ENCODE measurements at regions not wholly inside any gene's neighbourhood (a gene's known extent, or its start where the extent isn't known, plus 50 kb on each side); places are given as distances from the start of the nearest gene placed in this dataset.
"Not testable (repeated sequence)": the region's sequence is repeated elsewhere in the genome, so short reads cannot be mapped to it uniquely, and the experiment has no call there.

- no peak for TF ChIP-seq CTCF (IDR thresholded peaks at IDR 0.05; ENCODE audit: low read depth, low read length)
- DNase-seq (ENCODE audit: low read depth in 2 of 2): no peak
- no peak overlapping the region for H3K4me3 ChIP-seq (replicated peaks in 1 of 2; ENCODE audit: low read depth in 2 of 2, low read length in 2 of 2)
Measured at GRCh38 chr6:15183979-15184378, 61.9 kb upstream of the JARID2 start.

GRCh38 chr6:15184441-15184861 lies 61.4 kb upstream of the JARID2 start:
- DNase-seq (ENCODE audit: low read depth in 2 of 2): no peak
- no peak for TF ChIP-seq CTCF (IDR thresholded peaks at IDR 0.05; ENCODE audit: low read depth, low read length)
- H3K4me3 ChIP-seq (replicated peaks in 1 of 2; ENCODE audit: low read depth in 2 of 2, low read length in 2 of 2): no peak overlapping the region

GRCh38 chr6:15185111-15185510 lies 60.8 kb upstream of the JARID2 start:
- H3K4me3 ChIP-seq (replicated peaks in 1 of 2; ENCODE audit: low read depth in 2 of 2, low read length in 2 of 2); DNase-seq (ENCODE audit: low read depth in 2 of 2): not testable (repeated sequence)

DNA sequence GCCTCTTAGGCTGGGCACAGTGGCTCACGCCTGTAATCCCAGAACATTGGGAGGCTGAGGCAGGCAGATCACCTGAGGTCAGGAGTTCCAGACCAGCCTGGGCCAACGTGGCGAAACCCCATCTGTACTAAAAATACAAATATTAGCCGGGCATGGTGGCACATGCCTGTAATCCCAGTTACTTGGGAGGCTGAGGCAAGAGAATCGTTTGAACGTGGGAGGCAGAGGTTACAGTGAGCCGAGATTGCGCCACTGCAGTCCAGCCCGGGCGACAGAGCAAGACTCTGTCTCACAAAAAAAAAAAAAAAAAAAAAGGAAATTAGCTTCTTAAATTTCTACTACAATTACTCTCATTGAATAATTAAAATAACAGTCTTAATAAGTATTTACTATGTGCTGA lies 52.4 kb upstream of the JARID2 start:
- not testable (repeated sequence) for DNase-seq (ENCODE audit: low read depth in 2 of 2); H3K4me3 ChIP-seq (replicated peaks in 1 of 2; ENCODE audit: low read depth in 2 of 2, low read length in 2 of 2)

DNA sequence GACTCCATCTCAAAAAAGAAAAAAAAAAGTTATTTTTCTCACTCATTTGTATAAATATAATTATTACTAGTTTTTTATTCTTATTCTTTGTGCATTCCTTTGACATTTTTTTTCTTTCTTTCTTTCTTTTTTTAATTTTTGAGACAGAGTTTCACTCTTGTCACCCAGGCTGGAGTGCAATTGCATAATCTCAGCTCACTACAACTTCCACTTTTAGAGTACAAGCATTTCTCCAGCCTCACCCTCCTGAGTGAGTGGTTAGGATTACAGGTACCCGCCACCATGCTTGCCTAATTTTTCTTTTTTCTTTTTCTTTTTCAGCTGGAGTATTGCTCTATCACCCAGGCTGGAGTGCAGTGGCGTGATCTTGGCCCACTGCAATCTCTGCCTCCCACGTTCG lies 51.4 kb upstream of the JARID2 start:
- H3K4me3 ChIP-seq (replicated peaks in 1 of 2; ENCODE audit: low read depth in 2 of 2, low read length in 2 of 2): no peak overlapping the region
- no peak for DNase-seq (ENCODE audit: low read depth in 2 of 2)
- TF ChIP-seq CTCF (IDR thresholded peaks at IDR 0.05; ENCODE audit: low read depth, low read length): no peak
